OCI-LY1 (cell line): ENCODE measurements at regions not wholly inside any gene's neighbourhood (a gene's known extent, or its start where the extent isn't known, plus 50 kb on each side); places are given as distances from the start of the nearest gene placed in this dataset.

Experiments used
- CTCF ChIP-seq: fragments of 200-600 bp; sonication (generic), shearing (Covaris generic); IDR thresholded peaks from 2 replicates; pipeline ENCODE4 v1.5.1; 2017; ENCODE audit warnings: mild to moderate bottlenecking, antibody characterized with exemption, low read length, moderate library complexity, mixed read lengths
- EZH2 ChIP-seq: fragments of 200-600 bp; sonication (generic), shearing (Covaris generic); IDR thresholded peaks from 2 replicates; pipeline ENCODE4 v1.8.0; 2017; ENCODE audit warnings: borderline replicate concordance, mixed run types, mild to moderate bottlenecking, antibody characterized with exemption, low read length, moderate library complexity, mixed read lengths

- TF ChIP-seq CTCF: no peak
- TF ChIP-seq EZH2: no peak
Measured at GRCh38 chrX:95911062-95911461, 773.6 kb upstream of the DIAPH2 start.
